HG02938 (cell line): ENCODE measurements at regions not wholly inside any gene's neighbourhood (a gene's known extent, or its start where the extent isn't known, plus 50 kb on each side); places are given as distances from the start of the nearest gene placed in this dataset.

Experiments
- ATAC-seq: cut with Tn5 transposase; IDR thresholded peaks from one replicate; pipeline ENCODE4 v1.9.1; 2021; ENCODE audit warnings: mild to moderate bottlenecking, moderate library complexity; ENCODE audit not compliant: unreplicated experiment

DNA sequence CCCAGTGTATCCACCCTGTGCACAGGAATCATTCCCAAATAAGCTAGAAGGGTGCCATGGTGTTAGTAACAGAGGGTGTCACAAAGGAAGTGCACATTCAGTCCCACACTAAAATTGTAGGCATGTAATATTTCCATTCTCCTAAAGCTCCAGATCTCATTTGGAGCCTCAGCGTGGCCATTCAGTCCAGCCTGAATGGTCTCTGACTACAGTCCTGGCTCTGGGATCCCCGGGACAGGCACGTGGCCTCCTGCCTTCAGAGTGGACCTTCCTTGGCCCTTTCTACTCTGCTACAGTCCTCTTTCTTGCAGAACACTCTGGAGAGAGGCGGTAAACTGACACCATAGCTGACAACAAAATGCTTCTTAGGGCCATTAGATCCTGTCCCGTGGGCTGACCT, 243.9 kb downstream of the IRX2 start:
- no peak for ATAC-seq

DNA sequence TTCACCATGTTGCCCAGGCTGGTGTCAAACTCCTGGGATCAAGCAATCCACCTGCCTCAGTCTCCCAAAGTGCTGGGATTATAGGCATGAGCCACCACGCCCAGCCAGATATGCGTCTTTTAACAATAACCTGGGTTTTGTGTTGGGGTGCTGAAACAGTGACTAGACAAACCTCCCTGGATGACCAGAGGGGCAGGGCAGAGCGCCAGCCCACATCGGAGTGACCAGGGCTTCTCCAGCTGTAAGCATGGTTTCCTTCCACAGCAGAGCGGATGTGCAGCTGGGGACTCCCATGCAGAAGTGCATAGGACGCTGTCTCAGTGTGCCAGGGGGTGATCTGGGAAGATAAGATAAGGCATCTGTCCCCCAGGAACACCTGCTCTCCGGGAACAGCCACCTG, 244.9 kb downstream of the IRX2 start:
- ATAC-seq: no peak

DNA sequence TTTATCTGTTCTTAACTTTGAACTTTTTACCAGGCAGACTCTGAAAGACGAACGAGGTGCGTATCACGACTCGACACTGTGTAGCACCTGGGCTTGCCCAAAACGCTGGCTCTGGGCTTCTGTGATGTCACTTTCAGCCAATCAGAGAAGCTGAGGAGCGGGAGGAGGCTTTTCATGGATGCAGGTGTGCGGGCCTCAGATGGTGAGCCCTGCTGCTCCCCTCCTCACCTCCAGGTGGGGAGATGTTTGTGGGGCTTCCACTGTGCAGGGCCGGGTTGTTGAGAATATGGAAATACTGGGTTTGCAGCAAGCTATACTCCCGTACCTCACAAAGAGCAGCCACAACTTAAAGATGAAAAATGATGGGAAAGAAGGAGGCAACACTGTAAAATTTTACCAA, 246.3 kb downstream of the IRX2 start:
- ATAC-seq: no peak

DNA sequence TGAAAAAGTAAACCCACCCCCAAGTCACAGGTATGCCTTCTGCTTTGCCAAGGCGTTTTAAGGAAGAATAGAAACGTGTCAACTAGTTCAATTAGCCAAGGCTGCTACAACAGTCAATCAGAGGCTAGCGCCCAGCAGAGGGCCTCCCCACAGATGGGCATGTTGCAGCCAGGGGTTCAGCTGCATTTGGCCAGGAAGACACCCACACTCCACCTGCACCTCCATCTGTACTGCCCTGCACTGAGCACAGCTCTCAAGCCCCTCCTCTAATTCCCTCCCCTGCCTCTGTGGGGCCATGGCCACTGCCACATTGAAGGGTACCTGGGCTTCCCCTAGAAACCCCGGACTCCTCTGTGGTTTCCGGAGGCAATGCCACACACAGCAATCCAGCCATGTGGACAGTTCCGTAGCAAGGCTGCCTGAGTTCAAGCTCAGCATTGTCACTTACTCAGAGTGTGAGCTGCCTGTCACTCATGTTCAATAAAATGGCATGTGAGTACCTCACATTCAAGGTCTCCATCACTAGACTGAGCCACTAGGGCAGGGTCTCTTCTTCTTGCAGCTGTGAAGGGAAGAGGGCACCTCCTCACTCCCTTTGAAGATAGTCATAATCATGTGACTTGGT, 248.4 kb downstream of the IRX2 start:
- ATAC-seq: no peak

GRCh38 chr5:2499917-2500316, 251.6 kb downstream of the IRX2 start:
- ATAC-seq: no peak

- no peak for ATAC-seq
Observed at GRCh38 chr5:2496891-2497290, 254.6 kb downstream of the IRX2 start.

DNA sequence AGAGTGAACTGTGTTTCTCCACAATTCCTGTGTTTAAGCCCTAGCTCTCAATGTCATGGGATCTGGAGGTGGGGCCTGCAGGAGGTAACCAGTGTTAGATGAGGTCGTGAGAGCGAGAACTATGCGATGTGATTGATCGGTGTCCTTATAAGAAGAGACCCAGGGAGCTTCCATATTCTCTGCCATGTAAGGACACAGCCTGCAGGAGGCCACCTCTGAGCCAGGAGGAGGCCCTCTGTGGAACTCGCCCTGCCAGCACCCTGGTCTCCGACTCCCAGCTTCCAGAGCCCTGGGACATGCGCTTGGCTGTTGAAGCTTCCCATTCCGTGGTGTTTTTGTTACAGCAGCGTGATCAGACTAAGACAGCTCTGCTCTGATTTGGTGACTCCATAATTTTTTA, 255.4 kb downstream of the IRX2 start:
- ATAC-seq: no peak

DNA sequence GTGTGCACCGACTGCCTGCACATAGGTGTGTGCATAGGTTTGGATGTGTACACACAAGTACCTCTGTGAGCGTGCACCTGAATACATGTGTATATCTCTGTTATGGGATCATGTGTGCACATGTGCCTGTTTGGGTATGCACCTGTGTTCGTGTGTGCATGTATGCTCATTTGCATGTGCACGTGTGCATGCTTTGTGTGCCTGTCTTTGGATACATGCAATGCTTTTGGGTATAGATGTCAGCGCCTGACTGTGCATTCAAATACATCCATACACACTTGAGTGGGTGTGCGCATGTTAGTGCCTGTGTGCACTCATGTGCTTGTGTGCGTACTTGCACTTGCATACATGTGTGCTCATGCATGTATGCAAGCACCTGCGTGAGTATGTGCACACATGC, 258.1 kb downstream of the IRX2 start:
- ATAC-seq: no peak

GRCh38 chr5:2492476-2492875, 259.0 kb downstream of the IRX2 start:
- no peak for ATAC-seq

DNA sequence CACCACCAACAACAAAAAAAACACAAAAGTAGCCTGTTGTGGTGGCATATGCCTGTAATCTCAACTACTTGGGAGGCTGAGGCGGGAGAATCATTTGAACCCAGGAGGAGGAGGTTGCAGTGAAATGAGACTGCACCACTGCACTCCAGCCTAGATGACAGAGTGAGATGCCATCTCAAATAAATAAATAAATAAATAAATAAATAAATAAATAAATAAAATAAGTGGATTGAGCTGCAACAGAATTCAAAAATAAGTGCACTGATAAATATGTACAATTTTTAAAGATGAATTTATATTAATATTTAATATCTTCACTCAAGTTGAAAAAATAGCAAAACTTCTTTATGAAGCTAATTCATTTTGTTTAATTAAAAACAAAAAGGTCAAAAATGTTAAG, 259.6 kb downstream of the IRX2 start:
- no peak for ATAC-seq

DNA sequence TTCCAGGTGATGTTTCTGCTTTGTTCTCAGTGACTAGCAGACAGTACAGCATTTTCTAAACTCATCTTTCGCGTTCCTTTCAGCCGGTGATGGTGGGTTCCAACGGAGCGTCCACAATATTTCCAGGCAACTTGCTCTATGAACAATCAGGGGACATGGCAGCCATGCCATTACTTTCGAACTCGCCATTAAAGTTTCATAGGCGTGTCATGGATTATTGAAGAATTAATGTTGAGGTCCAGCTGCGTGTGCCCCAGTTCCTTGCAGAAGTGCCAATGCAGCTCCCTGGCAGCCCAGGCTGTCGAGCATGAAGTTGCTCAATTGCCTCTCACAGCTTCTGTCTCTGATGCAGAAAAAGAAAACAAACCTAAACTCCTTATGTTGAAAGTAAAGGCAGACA, 262.2 kb downstream of the IRX2 start:
- no peak for ATAC-seq

GRCh38 chr5:2488593-2488992, 262.9 kb downstream of the IRX2 start:
- no peak for ATAC-seq

DNA sequence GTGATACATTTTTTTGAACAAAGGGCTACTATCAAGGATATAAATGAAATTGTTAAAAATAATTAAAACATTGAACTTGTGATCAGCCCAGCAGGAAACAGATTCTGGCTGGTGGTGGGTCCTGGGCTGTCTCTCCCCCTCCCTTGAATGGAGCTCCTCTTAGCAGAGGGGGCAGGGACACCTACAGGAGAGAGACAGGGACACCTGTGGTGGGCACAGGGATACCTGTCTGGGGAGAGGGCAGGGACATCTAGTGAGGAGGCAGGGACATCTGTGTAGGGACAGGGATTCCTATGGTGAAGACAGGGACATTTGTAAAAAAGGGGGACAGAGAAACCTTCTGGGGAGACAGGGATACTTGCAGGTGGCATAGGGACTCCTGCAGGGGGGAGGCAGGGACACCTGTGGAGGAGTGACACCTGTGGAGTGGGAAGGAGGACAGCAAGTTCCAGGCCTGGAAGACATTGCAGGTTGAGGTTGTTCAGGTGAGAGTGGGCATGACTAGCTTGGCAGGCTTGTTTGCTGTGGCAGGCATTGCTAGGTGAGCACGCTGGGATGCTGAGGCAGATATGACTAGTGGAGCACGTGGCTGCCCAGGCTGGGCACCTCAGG, 264.2 kb downstream of the IRX2 start:
- no peak for ATAC-seq

DNA sequence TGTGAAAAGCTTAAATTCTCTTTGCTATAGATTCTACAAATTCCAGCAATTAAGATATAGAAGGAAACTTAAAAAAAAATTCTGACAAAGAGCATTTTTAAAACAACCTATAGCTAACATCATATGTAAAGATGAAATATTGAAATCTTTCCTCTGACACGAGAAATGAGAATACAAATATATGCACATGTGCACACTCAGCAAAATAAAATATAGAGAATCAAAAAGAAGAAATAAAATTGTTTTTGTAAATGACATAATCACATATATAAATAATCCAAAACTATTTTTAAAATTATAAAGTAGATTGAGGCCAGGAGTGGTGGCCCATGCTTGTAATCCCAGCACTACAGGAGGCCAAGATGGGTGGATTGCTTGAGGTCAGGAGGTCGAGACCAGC, 265.1 kb downstream of the IRX2 start:
- no peak for ATAC-seq

- ATAC-seq: no peak
Observed at GRCh38 chr5:2482778-2483177, 268.7 kb downstream of the IRX2 start.

DNA sequence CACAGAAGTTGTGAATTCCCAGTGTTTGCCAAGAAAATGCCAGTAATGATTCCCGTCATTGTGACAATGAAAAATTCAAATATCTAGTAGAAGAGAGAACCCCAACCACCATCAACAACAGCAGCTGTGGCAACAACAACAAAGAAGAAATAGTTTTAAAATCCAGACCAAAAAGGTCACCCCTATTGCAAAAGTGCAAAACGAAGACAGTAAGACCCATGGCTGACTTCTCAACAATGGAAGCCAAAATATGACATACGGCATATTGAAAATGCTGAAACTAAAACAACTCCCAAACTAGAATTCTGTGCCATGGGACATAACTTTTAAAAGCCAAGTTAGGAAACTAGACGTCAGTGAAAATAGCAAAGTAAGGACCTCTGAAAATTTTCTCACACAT, 270.6 kb downstream of the IRX2 start:
- ATAC-seq: no peak

DNA sequence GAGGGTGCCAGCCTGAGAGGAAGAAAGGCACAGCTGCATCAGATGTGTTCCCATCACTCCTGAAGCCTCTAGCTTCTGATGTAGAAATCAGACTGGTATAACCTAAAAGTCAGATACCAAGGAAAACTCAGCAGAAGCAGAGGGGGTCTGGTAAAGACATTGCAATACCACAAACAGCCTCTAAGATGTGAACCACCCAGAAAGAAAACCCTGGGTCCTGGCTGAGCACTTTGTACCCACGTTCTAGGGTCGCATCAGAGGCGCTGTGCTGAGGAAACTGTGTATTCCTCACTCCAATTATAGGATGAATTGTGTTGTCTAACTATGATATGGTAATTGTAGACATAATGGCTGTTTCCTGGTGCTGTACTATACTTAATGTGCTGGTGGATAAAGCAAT, 275.6 kb downstream of the IRX2 start:
- no peak for ATAC-seq

GRCh38 chr5:2472670-2473069, 278.8 kb downstream of the IRX2 start:
- no peak for ATAC-seq

DNA sequence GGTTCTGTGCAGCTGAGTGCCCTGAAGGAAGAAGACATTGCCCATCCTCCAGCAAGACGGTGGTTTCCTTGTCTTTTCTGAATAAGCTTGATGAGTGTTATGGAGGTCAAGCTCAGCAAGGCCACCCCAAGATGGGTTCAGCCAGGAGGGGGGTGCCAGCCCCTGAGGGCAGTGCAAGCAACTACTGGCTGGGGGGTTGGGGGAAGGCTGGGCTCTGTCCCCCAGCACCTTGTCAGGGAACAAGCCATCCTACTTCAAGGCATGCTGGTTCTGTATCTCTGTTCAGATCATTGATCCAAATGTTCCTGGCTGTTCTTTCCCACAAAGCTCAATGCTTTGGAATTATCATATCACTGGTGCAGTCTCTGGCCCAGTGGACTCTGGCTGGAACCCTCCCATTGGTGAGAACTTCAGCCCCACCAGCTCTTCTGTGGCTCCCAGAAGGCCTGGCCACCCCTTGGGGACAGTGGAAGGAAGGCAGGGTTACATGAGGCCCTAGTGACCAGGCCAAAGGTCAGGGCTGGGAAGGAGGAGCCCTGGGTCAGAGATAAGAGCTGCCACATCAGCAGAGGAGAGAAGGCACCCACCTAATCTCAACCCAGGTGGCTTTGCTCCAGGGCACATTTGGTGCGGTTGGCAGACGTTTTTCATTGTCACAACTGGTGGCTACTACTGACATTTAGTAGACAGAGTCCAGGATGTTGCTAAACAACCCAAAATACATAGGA, 280.2 kb downstream of the IRX2 start:
- no peak for ATAC-seq

GRCh38 chr5:2466966-2467365, 284.5 kb downstream of the IRX2 start:
- no peak for ATAC-seq

- ATAC-seq: no peak
Observed at GRCh38 chr5:2465383-2465782, 286.1 kb downstream of the IRX2 start.

DNA sequence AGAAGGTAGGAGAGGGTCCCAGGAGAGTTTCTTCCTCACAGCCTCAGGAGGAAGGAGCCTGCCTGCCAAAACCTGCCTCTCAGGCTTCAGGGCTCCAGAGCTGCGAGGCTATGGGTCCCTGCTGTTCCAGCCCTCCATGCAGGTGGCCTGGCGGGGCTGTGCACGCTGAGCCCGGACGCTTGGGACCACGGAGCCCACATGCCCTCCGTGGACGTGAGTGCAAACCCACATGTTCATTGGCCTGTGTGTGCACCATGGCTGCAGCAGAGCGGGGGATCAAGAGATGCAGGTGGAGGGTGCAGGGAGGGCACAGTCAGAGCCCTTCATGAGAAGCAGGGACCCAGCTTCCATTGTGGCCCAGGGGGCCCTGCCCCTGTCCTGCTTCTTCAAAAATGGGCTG, 287.3 kb downstream of the IRX2 start:
- no peak for ATAC-seq
